ENCODE measurements at regions not wholly inside any gene's neighbourhood (a gene's known extent, or its start where the extent isn't known, plus 50 kb on each side); places are given as distances from the start of the nearest gene placed in this dataset.

GRCh38 chr13:62123409-62123808 lies 707.8 kb upstream of the PCDH20 start:
- Histone ChIP-seq H3K27me3 (replicated peaks; ENCODE audit: control insufficient read depth, insufficient read depth, low read length) (no peaks in the 10 kb centered on the region), H3K36me3 (ENCODE audit: control insufficient read depth, insufficient read depth, low read length) (no peaks in the 10 kb centered on the region), H3K4me3 (replicated peaks; ENCODE audit: low read depth, low read length) (no peak overlapping the region)
- DNase-seq (ENCODE audit: extremely low read depth, insufficient read length), result no peak
- no peak for TF ChIP-seq CTCF (IDR thresholded peaks at IDR 0.05; ENCODE audit: insufficient read depth, low read length, poor library complexity, severe bottlenecking)

- H3K27me3 ChIP-seq (replicated peaks; ENCODE audit: control insufficient read depth, insufficient read depth, low read length), result no peaks in the 10 kb centered on the region
- H3K36me3 ChIP-seq (ENCODE audit: control insufficient read depth, insufficient read depth, low read length), result no peaks in the 10 kb centered on the region
- DNase-seq (ENCODE audit: extremely low read depth, insufficient read length), result no peak
- no peak overlapping the region for H3K4me3 ChIP-seq (replicated peaks; ENCODE audit: low read depth, low read length)
- no peak for TF ChIP-seq CTCF (IDR thresholded peaks at IDR 0.05; ENCODE audit: insufficient read depth, low read length, poor library complexity, severe bottlenecking)
Measured at GRCh38 chr13:62122434-62122833, 706.8 kb upstream of the PCDH20 start.

- DNase-seq (ENCODE audit: extremely low read depth, insufficient read length), result peak; percentile 15
- H3K27me3 ChIP-seq (replicated peaks; ENCODE audit: control insufficient read depth, insufficient read depth, low read length), result no peaks in the 10 kb centered on the region
- no peak overlapping the region for H3K4me3 ChIP-seq (replicated peaks; ENCODE audit: low read depth, low read length)
- H3K36me3 ChIP-seq (ENCODE audit: control insufficient read depth, insufficient read depth, low read length), result no peaks in the 10 kb centered on the region
- peak; percentile 18 for TF ChIP-seq CTCF (IDR thresholded peaks at IDR 0.05; ENCODE audit: insufficient read depth, low read length, poor library complexity, severe bottlenecking)
Measured at GRCh38 chr13:62119739-62120700, 704.4 kb upstream of the PCDH20 start.

- Histone ChIP-seq H3K27me3 (replicated peaks; ENCODE audit: control insufficient read depth, insufficient read depth, low read length) (no peaks in the 10 kb centered on the region), H3K4me3 (replicated peaks; ENCODE audit: low read depth, low read length) (no peak overlapping the region), H3K36me3 (ENCODE audit: control insufficient read depth, insufficient read depth, low read length) (no peaks in the 10 kb centered on the region)
- no peak for DNase-seq (ENCODE audit: extremely low read depth, insufficient read length)
- TF ChIP-seq CTCF (IDR thresholded peaks at IDR 0.05; ENCODE audit: insufficient read depth, low read length, poor library complexity, severe bottlenecking), result no peak
Measured at GRCh38 chr13:62115831-62116230, 700.2 kb upstream of the PCDH20 start.

- no peak for DNase-seq (ENCODE audit: extremely low read depth, insufficient read length)
- no peak for TF ChIP-seq CTCF (IDR thresholded peaks at IDR 0.05; ENCODE audit: insufficient read depth, low read length, poor library complexity, severe bottlenecking)
- Histone ChIP-seq H3K36me3 (ENCODE audit: control insufficient read depth, insufficient read depth, low read length) (no peaks in the 10 kb centered on the region), H3K27me3 (replicated peaks; ENCODE audit: control insufficient read depth, insufficient read depth, low read length) (no peaks in the 10 kb centered on the region), H3K4me3 (replicated peaks; ENCODE audit: low read depth, low read length) (no peak overlapping the region)
Measured at GRCh38 chr13:62113179-62113578, 697.5 kb upstream of the PCDH20 start.
